Left lung (tissue), 4 donors: ENCODE measurements at regions not wholly inside any gene's neighbourhood (a gene's known extent, or its start where the extent isn't known, plus 50 kb on each side); places are given as distances from the start of the nearest gene placed in this dataset.
A peak's percentile ranks its signal among the peaks of the same experiment; 100 is the strongest.

ENCODE experiments used
- ATAC-seq: fragments of 200-7000 bp; cut with Tn5 transposase; one replicate; pipeline ENCODE4 v1.9.1; 2020; ENCODE audit warnings: moderate library complexity
- DNase-seq, 4 donors: peaks; one replicate each; pipeline ENCODE4 v3.0.0-alpha.2; 2013 to 2020
- H3K27ac ChIP-seq, 2 donors: fragments of 200-600 bp; sonication (generic) in 1 of 2; one replicate each; pipeline versions ENCODE4 v1.5.0 to v1.8.0; 2020 to 2021
- H3K27me3 ChIP-seq, 2 donors: fragments of 200-600 bp; sonication (generic) in 1 of 2; one replicate each; pipeline versions ENCODE4 v1.5.0 to v1.8.0; 2020 to 2021
- H3K36me3 ChIP-seq, 2 donors: fragments of 200-600 bp; sonication (generic) in 1 of 2; one replicate each; pipeline versions ENCODE4 v1.5.0 to v1.8.0; 2020 to 2021
- H3K4me1 ChIP-seq, 2 donors: fragments of 200-600 bp; one replicate each; pipeline ENCODE4 v1.8.0; 2021
- H3K4me3 ChIP-seq, 2 donors: fragments of 200-600 bp; sonication (generic) in 1 of 2; one replicate each; pipeline versions ENCODE4 v1.5.0 to v1.8.0; 2020 to 2021; ENCODE audit warnings: mild to moderate bottlenecking in 1 of 2
- H3K9me3 ChIP-seq, 2 donors: fragments of 200-600 bp; sonication (generic) in 1 of 2; one replicate each; pipeline versions ENCODE4 v1.5.0 to v1.8.0; 2020 to 2021
- intact Hi-C, 2 donors: fragments of 100-400 bp; cut with DNase I; formaldehyde crosslinking; loops; one replicate each; pipeline versions ENCODE4 v1.11.2 to v1.14.2; 2022
- TF ChIP-seq, protein P1 (sequence below), 2 donors: fragments of 200-600 bp; sonication (generic) in 1 of 2; IDR thresholded peaks; one replicate each; pipeline versions ENCODE4 v1.5.0 to v1.8.0; 2021; ENCODE audit warnings: antibody characterized with exemption in 2 of 2
- donor health status: DM: no; HTN: yes; CAD: no.
- donor health status: DM: no; HTN: no; CAD: no.

DNA sequence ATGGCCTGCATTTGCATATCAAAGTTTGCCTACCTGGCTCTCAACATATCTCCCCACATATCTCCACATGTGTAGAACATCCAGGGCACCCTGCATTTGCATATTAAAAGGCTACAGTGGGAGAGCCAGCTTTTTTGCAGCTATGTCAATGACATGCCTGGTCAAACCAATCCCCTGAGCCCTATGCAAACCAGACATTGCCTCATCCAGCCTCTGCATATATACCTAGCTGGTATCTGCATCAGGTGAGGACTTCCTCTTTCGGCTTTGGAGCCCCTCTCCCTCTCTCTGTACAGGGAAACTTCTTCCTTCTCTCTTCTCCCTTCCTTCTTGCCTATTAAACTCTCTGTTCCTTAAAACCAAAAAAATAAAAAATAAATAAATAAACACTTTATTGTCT lies 142.7 kb upstream of the STEAP4 start:
- H3K4me3 ChIP-seq: no peak overlapping the region
- DNase-seq (no peak), ATAC-seq (no peak)
- TF ChIP-seq, protein P1, sequence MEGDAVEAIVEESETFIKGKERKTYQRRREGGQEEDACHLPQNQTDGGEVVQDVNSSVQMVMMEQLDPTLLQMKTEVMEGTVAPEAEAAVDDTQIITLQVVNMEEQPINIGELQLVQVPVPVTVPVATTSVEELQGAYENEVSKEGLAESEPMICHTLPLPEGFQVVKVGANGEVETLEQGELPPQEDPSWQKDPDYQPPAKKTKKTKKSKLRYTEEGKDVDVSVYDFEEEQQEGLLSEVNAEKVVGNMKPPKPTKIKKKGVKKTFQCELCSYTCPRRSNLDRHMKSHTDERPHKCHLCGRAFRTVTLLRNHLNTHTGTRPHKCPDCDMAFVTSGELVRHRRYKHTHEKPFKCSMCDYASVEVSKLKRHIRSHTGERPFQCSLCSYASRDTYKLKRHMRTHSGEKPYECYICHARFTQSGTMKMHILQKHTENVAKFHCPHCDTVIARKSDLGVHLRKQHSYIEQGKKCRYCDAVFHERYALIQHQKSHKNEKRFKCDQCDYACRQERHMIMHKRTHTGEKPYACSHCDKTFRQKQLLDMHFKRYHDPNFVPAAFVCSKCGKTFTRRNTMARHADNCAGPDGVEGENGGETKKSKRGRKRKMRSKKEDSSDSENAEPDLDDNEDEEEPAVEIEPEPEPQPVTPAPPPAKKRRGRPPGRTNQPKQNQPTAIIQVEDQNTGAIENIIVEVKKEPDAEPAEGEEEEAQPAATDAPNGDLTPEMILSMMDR (IDR thresholded peaks at IDR 0.05): no peak
- no peaks in the 10 kb centered on the region for H3K4me1 ChIP-seq
- no peaks in the 10 kb centered on the region for H3K36me3 ChIP-seq
- no peaks in the 10 kb centered on the region for H3K9me3 ChIP-seq
- intact Hi-C loops: no loop called here
- H3K27ac ChIP-seq: no peak overlapping the region
- H3K27me3 ChIP-seq: no peaks in the 10 kb centered on the region

DNA sequence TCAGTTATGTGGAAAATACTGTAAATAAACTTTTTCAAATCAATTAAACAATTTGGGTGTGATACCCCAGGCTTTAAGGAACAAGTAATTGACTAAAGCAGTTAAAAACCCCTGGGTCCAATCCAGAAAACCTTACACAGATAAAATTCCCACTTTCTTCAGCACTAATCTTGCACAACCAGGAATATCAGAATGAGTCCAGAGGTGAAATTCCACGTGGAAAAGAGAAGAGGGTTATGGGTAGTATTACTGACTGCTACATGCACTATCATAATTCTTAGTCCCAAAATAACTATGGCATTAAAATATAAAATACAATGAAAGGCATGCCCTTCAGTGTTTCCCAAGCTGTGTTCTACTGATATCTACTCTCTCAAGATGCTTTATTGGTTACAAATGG lies 135.7 kb upstream of the STEAP4 start:
- no peaks in the 10 kb centered on the region for H3K27me3 ChIP-seq
- no peak overlapping the region for H3K4me3 ChIP-seq
- H3K4me1 ChIP-seq: no peaks in the 10 kb centered on the region
- no peaks in the 10 kb centered on the region for H3K36me3 ChIP-seq
- TF ChIP-seq, protein P1 (IDR thresholded peaks at IDR 0.05): no peak
- H3K9me3 ChIP-seq: no peaks in the 10 kb centered on the region
- intact Hi-C loops: no loop called here
- DNase-seq: no peak
- H3K27ac ChIP-seq: no peak overlapping the region
- ATAC-seq: no peak

DNA sequence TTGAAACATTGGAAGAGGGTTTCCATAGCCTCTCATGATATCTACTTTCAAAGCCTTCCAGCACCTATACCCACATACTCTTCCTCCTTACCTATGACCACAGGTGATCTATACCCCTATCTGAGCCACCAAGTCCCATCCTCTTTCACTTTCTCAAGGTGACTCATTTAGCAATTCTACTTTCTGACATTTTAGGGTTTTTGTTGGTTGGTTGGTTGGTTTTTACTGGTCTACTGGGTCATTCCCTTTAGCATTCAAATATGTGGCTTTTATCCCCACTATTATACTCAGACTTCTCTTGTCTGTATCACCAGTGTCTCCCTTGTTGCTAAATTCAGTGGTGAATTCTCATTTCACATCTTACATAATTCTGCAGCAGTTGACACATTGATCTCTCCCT lies 130.4 kb upstream of the STEAP4 start:
- Histone ChIP-seq H3K4me1 (no peaks in the 10 kb centered on the region), H3K27me3 (no peaks in the 10 kb centered on the region), H3K27ac (no peak overlapping the region), H3K4me3 (no peak overlapping the region), H3K9me3 (no peaks in the 10 kb centered on the region), H3K36me3 (no peaks in the 10 kb centered on the region)
- DNase-seq (no peak), ATAC-seq (no peak)
- intact Hi-C loops: no loop called here
- TF ChIP-seq, protein P1 (IDR thresholded peaks at IDR 0.05): no peak

DNA sequence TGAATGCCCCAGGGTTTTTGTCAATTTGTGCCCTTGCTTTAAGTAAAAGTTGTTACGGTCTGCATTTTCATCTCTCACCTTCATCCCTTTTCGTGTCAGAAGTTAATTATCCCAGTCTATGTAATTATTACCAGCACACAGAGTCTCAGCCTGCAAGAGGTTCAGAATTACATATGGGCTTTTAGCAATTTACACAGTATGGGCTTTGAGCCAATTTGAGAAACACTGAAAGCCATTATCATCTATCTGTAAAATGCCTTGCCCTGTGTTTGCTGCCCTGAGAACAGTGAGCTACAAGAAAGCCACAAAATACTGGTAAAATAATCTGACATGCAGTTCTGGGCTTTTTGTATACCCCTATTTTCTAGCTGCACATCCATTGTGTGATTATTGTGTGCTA lies 125.6 kb upstream of the STEAP4 start:
- TF ChIP-seq, protein P1 (IDR thresholded peaks at IDR 0.05): no peak

DNA sequence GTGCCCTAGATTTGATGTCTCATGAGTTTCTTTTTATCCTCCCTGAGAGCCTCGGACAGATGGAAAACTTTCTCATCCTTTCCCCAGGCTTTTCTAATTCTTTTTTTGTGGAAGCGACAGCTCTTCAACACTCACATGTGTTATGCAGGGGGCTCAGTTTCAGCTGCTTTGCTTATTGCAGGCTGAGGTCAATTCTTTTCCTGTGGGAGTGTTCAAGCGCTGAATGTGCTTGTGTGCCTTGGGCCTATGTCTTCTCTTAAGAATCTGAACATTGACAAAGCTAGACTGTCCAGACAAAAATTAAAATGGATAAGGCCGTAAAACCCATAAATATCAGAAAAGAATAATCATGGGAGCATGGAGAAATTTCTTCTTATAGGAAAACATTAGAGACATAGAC lies 125.2 kb upstream of the STEAP4 start:
- H3K27ac ChIP-seq: no peak overlapping the region
- DNase-seq: no peak
- intact Hi-C loops: no loop called here
- H3K4me1 ChIP-seq: no peaks in the 10 kb centered on the region
- H3K4me3 ChIP-seq: no peak overlapping the region
- H3K9me3 ChIP-seq: no peaks in the 10 kb centered on the region
- H3K27me3 ChIP-seq: no peaks in the 10 kb centered on the region
- TF ChIP-seq, protein P1 (IDR thresholded peaks at IDR 0.05): no peak
- no peaks in the 10 kb centered on the region for H3K36me3 ChIP-seq
- ATAC-seq: no peak

More for the DNA sequence above, 125.6 kb upstream of the STEAP4 start:
- no peaks in the 10 kb centered on the region for H3K27me3 ChIP-seq
- H3K4me1 ChIP-seq: no peaks in the 10 kb centered on the region
- no peak overlapping the region for H3K4me3 ChIP-seq
- intact Hi-C loops: no loop called here
- H3K27ac ChIP-seq: no peak overlapping the region
- peak in 1 of 4 donors; percentile 3 for DNase-seq
- H3K36me3 ChIP-seq: no peaks in the 10 kb centered on the region
- no peak for ATAC-seq
- no peaks in the 10 kb centered on the region for H3K9me3 ChIP-seq
